ENCODE measurements at regions not wholly inside any gene's neighbourhood (a gene's known extent, or its start where the extent isn't known, plus 50 kb on each side); places are given as distances from the start of the nearest gene placed in this dataset.

GRCh38 chr11:101305496-101305895 lies 175.9 kb upstream of the PGR start:
- TF ChIP-seq HBP1 (CRISPR knock-in tag; IDR thresholded peaks at IDR 0.05) (no peak), PRDM10 (IDR thresholded peaks at IDR 0.05; ENCODE audit: partially characterized antibody) (no peak), CTCF (IDR thresholded peaks at IDR 0.05 in 2 of 3, conservative IDR thresholded peaks at IDR 0.05 in 1 of 3; ENCODE audit: insufficient read depth in 2 of 3, low read depth in 1 of 3, low read length in 3 of 3) (no peak), MAX (CRISPR knock-in tag; IDR thresholded peaks at IDR 0.05) (no peak), CBX1 (IDR thresholded peaks at IDR 0.05; ENCODE audit: low read depth) (no peak), ZNF253 (CRISPR knock-in tag; conservative IDR thresholded peaks at IDR 0.05) (no peak), ZNF133 (CRISPR knock-in tag; IDR thresholded peaks at IDR 0.05) (no peak), ATF3 (IDR thresholded peaks at IDR 0.05) (no peak), ATF3 (CRISPR knock-in tag; conservative IDR thresholded peaks at IDR 0.05) (no peak), HDAC2 (IDR thresholded peaks at IDR 0.05) (no peak), EZH2 (IDR thresholded peaks at IDR 0.05; ENCODE audit: borderline replicate concordance, low read depth, low read length) (no peak)
